GM19372 (cell line): ENCODE measurements at regions not wholly inside any gene's neighbourhood (a gene's known extent, or its start where the extent isn't known, plus 50 kb on each side); places are given as distances from the start of the nearest gene placed in this dataset.
"Not testable (repeated sequence)": the region's sequence is repeated elsewhere in the genome, so short reads cannot be mapped to it uniquely, and the experiment has no call there.

Experiments
- ATAC-seq: cut with Tn5 transposase; IDR thresholded peaks from one replicate; pipeline ENCODE4 v1.9.1; 2021; ENCODE audit warnings: mild to moderate bottlenecking, low read depth, moderate library complexity; ENCODE audit not compliant: unreplicated experiment

GRCh38 chr15:21357056-21357455, 83.2 kb downstream of the POTEB3 start:
- ATAC-seq: not testable (repeated sequence)

- not testable (repeated sequence) for ATAC-seq
Measured at GRCh38 chr15:21355944-21356343, 84.4 kb downstream of the POTEB3 start.

- ATAC-seq: not testable (repeated sequence)
Measured at GRCh38 chr15:21354597-21354996, 85.7 kb downstream of the POTEB3 start.

- not testable (repeated sequence) for ATAC-seq
Measured at GRCh38 chr15:21352670-21353318, 87.5 kb downstream of the POTEB3 start.

- not testable (repeated sequence) for ATAC-seq
Measured at GRCh38 chr15:21344960-21345359, 95.3 kb downstream of the POTEB3 start.

- ATAC-seq: not testable (repeated sequence)
Measured at GRCh38 chr15:21344500-21344899, 95.8 kb downstream of the POTEB3 start.

- not testable (repeated sequence) for ATAC-seq
Measured at GRCh38 chr15:21337028-21337427, 103.3 kb downstream of the POTEB3 start.

GRCh38 chr15:21324720-21325460, 115.4 kb downstream of the POTEB3 start:
- ATAC-seq: not testable (repeated sequence)

- peak; percentile 54 for ATAC-seq
Measured at GRCh38 chr15:21284353-21284752, 155.9 kb downstream of the POTEB3 start.

- ATAC-seq: peak; percentile 78
Measured at GRCh38 chr15:21283210-21283609, 157.1 kb downstream of the POTEB3 start.

GRCh38 chr15:21280272-21280671, 160.0 kb downstream of the POTEB3 start:
- ATAC-seq: not testable (repeated sequence)

- ATAC-seq: not testable (repeated sequence)
Measured at GRCh38 chr15:21272176-21272982, 167.9 kb downstream of the POTEB3 start.

GRCh38 chr15:21271566-21271965, 168.7 kb downstream of the POTEB3 start:
- no peak for ATAC-seq

- ATAC-seq: no peak
Measured at GRCh38 chr15:21270474-21270873, 169.8 kb downstream of the POTEB3 start.

- ATAC-seq: not testable (repeated sequence)
Measured at GRCh38 chr15:21269673-21270072, 170.6 kb downstream of the POTEB3 start.

GRCh38 chr15:21269121-21269520, 171.2 kb downstream of the POTEB3 start:
- ATAC-seq: no peak

- ATAC-seq: no peak
Measured at GRCh38 chr15:21268436-21268940, 171.8 kb downstream of the POTEB3 start.

- ATAC-seq: no peak
Measured at GRCh38 chr15:21267671-21268395, 172.5 kb downstream of the POTEB3 start.

- no peak for ATAC-seq
Measured at GRCh38 chr15:21267226-21267625, 173.1 kb downstream of the POTEB3 start.

GRCh38 chr15:21265628-21266027, 174.7 kb downstream of the POTEB3 start:
- not testable (repeated sequence) for ATAC-seq
